GM19035 (cell line): ENCODE measurements at regions not wholly inside any gene's neighbourhood (a gene's known extent, or its start where the extent isn't known, plus 50 kb on each side); places are given as distances from the start of the nearest gene placed in this dataset.
"Not testable (repeated sequence)": the region's sequence is repeated elsewhere in the genome, so short reads cannot be mapped to it uniquely, and the experiment has no call there.

Source experiments
- ATAC-seq: cut with Tn5 transposase; IDR thresholded peaks from one replicate; pipeline ENCODE4 v1.9.1; 2021; ENCODE audit not compliant: unreplicated experiment

GRCh38 chr6:150299873-150300485 lies 68.8 kb upstream of the IYD start:
- no peak for ATAC-seq

DNA sequence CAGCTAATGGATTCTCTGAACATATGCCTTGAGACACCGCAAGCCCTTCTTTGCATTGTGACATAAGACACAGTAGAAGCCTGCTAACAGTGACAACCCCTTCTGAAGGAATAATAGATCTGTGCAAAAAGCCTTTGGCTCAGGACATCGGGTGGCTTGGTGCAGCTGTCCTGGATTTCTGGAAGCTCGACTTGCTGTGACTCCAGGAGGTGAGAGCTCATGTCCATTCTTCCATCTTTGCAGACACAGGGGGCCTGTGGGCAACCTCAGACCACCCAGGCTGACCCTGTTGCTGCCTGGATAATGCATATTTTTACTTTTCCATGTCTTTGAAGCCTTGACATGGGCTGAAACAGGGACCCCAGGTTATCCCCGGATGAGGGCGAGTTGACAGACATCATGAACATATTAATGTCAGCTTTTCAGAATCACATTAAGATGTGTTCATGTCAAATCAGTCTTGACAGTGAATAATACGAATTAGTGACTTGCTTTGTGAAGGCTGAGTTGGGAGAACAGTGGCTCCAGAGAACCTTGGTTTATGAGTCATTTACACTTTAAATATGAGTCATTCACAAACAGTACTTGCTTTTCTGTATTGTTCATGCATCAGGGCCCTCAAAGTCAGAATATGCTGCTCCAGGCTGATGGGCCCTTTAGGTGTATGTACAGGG lies 66.8 kb upstream of the IYD start:
- ATAC-seq = peak; percentile 69

GRCh38 chr6:150302520-150303176 lies 66.2 kb upstream of the IYD start:
- no peak for ATAC-seq

DNA sequence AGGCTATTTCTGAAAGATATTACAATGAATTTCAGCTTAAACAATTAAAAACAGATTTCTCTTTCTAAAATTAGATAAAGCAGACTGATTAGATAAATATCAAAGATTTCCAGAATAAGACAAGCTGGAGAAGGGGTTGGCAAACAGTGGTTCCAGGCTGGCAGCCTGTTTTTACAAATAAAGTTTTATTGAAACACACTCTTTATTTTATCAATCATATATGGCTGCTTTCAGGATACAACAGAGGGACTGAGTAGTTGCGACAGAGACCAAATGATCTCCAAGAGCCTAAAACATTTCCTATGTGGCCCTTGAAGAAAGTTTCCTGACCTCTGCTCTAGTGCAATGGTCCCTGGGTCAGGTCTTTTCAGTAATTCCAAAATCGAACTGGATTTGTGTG lies 65.6 kb upstream of the IYD start:
- ATAC-seq = no peak

- no peak for ATAC-seq
These were observed 64.4 kb upstream of the IYD start for GRCh38 chr6:150304429-150304828.

DNA sequence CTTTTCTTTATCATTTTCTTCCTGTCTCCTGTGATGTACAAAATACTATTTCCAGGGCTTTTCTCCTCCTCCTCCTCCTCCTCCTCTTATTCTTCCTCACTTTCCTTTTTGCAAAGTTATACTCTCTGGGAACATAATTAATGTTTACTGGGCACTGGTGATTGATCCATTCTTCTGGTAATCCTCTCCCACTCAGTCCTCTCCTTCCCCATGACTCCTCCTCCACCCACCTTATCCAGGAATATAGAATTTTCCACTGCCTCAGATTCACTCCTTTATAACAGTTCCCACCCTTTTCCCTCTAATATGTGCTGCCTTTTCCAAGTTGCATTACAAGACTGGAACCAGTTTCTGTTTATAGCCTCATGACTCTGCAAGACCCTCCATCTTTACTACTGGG lies 62.5 kb upstream of the IYD start:
- no peak for ATAC-seq

DNA sequence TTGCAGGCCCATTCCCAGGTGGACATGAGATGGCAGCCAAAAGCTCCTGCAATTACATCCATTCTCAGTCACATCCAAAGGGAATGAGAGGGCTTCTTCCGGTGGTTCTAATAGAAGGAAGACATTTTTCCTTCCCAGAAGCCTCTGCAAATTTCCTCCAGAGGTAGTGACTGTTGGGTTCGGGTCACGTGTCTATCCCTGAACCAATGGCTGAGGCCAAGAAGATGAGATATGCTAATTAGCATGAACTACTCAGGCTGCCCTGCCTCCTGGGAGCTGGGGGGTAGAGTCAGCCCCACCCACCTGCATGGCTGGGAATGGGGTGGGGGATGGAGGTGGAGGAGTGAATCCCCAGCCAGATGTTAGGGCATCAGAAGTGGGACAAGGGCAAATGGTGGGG lies 61.3 kb upstream of the IYD start:
- ATAC-seq = no peak

GRCh38 chr6:150308812-150309645 lies 59.8 kb upstream of the IYD start:
- no peak for ATAC-seq

DNA sequence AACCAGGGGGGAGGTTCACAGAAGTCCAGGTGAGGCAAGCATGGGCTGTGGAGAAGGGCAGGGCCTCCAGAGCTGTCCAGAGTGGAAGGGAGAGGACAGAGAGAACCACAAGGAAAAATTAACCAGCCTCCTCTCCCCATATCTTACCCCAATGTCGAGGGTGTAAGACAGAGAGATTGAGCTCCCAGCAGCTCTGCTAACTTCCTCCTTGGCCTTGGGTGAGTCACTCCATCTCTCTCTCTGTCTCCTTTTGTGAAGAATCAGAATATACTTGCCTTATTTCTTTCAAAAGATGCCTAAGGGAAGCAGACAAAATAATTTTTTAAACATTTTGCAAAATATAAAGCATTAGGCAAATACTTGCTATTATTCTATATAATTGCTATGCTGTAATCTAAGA lies 58.3 kb upstream of the IYD start:
- no peak for ATAC-seq

DNA sequence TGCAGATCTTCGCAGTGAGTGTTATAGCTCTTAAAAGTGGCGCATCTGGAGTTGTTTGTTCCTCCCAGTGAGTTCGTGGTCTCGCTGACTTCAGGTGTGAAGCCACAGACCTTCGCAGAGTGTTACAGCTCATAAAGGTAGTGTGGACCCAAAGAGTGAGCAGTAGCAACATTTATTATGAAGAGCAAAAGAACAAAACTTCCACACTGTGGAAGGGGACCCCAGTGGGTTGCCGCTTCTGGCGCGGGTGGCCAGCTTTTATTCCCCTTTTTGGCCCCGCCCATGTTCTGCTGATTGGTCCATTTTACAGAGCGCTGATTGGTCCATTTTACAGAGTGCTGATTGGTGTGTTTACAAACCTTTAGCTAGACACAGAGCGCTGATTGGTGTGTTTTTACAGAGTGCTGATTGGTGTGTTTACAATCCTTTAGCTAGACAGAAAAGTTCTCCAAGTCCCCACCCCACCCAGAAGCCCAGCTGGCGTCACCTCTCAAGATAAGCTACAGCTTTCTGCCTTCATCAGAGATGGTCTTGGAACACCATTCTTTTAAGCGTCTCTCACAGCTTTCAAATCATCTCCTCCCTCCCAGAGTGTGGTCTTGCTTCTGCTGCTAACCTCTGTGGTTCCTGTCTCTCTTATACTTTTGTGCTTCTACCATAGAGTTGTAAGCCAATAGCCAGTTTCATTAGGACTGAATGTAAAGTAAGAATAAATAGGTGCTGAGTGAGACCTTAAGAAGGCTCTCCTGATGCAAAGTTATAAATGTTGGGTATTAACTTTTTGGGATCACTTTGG lies 57.5 kb upstream of the IYD start:
- not testable (repeated sequence) for ATAC-seq

DNA sequence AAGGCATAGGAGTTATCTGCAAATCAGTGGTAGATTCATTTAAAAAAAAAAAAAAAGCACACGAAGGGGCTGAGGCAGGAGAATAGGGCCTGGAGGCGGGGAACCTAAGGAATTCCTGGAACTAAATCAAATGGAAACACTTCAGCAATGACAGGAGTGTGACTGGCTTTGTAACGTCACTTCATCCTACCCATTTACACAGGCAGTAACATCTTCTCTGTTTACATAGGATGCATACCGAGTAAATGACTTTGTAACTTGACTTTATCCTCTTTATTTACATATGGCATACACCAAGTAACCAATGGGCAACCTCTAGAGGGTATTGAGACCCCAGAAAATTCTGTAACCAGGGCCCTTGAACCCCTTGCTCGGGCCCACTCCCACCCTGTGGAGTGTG lies 56.4 kb upstream of the IYD start:
- no peak for ATAC-seq

DNA sequence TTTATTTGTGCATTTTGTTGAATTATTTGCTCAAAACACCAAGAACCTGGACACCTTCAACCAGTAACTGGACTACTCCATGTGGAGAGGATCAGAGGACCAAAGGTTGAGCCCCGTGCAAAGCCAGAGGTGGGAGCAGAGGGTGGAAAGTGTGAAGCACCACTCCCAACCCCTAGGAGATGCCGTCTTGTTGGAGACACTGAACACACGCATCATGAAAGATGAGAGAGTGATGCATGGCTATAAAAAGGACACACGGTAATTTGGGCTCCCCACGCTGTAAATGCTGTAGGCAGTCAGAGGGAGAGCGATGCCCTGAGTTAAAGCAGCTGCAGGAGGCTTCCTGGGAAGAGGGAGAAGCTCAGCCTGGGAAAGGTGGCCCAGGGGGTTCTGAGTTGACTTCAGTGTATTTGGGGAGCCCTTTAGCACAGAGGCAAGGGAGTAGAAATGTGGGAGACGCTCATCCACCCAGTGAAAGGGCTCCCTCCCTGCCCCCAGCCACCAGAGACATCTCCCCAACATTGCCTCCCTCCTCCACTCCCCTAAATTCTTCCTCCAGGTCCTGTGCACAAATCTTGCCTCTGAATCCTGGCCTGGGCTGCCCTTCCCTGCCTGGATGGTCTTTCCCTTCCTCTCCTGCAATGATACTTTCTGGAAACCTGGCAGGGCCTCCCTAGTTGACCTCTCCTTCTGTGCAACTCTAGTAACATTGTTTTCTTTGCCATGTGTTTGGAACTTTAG lies 55.8 kb upstream of the IYD start:
- no peak for ATAC-seq

DNA sequence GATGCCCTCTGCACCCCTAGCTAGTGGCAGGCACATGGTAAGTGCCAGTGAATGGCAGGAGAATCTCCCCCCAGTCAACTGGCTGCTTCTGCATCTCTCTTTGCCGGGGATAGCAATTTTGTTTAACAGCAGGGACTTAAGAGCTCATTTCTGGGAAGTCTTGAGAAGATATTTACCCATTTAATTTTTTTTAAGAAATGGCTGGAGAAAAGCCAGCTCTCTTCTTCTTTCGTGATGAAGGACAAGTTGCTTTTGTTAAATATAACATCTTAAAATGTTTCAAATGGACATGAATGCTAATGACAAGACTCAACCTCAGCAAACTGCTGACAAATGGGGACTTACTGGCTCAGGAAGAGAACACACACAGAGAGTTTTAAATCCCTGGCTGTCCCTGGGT lies 55.0 kb upstream of the IYD start:
- no peak for ATAC-seq

GRCh38 chr6:150314230-150315188 lies 54.3 kb upstream of the IYD start:
- no peak for ATAC-seq

- no peak for ATAC-seq
These were observed 53.2 kb upstream of the IYD start for GRCh38 chr6:150315626-150316025.

DNA sequence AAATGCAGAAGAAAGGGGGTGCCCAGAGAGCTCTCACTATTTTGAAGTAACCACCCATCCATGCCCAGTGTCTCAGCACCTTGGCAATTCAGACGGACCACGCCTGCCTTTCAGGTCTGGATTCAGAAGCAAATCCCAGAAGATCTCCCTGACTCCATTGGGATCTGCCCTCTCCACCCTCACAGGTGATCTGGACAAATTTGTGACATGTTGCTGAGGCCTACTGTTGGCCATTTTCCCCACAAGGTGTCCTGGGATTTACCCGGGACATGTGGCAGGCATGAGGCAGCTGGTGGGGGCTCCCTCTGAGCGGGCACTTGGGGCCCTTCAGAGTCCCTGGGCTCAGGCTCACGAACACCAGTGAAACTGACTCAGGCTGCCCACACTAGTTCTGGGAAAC lies 51.9 kb upstream of the IYD start:
- ATAC-seq = no peak
